ENCODE measurements at regions not wholly inside any gene's neighbourhood (a gene's known extent, or its start where the extent isn't known, plus 50 kb on each side); places are given as distances from the start of the nearest gene placed in this dataset.
"Not testable (repeated sequence)": the region's sequence is repeated elsewhere in the genome, so short reads cannot be mapped to it uniquely, and the experiment has no call there.

DNA sequence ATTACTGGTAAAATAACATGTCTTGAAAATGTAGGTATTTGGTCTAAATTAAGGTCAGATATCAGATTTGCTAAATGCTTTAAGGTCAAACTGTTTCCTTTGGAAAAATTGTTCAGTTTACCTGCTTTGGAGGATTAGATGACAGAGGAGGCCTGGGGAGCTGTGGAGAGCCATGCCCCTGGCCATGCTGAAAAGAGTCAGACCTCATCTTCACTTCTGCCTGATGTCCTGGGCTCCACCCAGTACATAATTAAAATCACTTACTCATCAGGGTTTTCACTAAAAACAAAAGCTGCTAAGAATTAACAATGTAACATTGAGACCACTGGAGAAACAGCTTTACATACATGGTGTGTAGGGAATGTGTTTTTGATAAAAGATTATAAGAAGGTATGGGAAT is 60.8 kb upstream of the UNC93A start:
- no peak for DNase-seq

GRCh38 chr6:167232356-167232755 is 58.8 kb upstream of the UNC93A start:
- no peak for DNase-seq

DNA sequence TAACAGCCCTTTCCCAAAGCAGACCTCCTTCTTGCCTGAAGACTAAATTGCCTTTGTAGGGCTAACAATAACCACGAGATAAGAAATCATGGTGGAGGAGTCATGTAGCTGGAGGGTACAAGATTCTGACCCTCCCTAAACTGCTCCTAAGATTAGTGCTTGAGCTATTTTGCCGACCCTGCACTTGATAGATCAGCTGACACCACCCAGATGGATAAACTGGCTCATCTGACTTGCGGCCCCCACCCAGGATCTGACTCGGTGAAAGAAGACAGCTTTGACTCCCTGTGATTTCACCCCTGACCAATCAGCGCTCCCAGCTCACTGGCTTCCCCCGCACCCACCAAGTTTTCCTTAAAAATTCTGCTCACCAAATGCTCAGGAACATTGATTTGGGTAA is 57.6 kb upstream of the UNC93A start:
- DNase-seq, result no peak

GRCh38 chr6:167234576-167234975 is 56.5 kb upstream of the UNC93A start:
- DNase-seq, result not testable (repeated sequence)

- DNase-seq, result peak; percentile 24
Observed at GRCh38 chr6:167235005-167235404, 56.1 kb upstream of the UNC93A start.

DNA sequence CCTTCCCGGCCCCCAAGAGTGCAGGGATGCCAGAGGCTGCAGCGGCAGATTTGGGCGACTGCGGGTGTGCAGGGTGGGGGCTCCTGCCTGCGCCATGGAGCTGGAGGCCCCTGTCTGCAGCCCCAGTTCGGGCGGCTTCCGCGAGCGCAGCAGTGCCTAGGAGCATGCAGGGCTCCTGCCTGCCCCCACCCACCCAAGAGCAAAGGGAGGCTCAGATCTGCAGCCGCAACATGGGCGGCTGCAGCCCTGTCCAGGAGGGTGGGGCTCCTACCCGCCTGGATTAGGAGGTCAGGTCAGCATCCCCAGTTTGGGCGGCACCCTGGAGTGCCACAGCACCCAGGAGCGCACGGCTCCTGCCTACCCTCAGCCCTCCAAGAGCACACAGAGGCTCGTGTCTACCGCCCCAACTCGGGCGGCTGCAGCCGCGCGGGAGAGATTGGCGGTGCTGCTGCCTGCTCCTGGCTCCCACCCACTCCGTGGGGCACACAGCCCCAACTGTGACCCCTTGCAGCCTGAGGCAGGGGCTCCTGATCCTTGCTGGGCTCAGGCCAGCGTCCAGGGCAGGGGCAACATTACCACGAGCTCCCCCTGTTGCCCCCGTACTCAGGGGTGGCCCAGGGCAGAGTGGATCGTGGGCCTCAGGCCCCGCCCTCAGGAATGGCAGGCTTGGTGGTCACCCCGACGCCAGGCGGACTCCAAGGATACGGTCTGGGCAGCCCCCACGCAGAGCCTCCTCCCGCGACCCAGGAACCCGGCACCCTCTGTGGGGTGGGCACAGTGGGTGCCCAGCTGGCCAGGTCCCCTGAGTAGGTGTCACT is 55.5 kb upstream of the UNC93A start:
- no peak for DNase-seq

DNA sequence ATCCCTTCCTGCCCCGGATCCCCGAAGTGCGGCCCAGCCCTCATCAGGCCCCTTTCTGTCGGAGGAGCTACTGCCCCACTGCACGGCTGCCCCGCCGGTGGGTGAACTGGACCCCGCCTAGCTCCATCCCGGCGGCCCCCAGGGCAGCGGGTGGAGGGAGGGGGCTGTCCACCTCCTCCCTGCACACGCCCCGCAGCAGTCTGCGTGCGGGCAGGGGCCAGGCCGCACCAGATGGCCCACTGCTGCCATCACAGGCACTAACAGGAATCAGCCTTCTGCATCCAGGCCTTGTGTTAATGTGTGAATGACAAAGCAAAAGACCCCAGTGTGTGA is 54.9 kb upstream of the UNC93A start:
- no peak for DNase-seq

- DNase-seq, result no peak
Observed at GRCh38 chr6:167237438-167238145, 53.5 kb upstream of the UNC93A start.

GRCh38 chr6:167238146-167238693 is 52.9 kb upstream of the UNC93A start:
- no peak for DNase-seq

- DNase-seq, result no peak
Observed at GRCh38 chr6:167238694-167239467, 52.2 kb upstream of the UNC93A start.

DNA sequence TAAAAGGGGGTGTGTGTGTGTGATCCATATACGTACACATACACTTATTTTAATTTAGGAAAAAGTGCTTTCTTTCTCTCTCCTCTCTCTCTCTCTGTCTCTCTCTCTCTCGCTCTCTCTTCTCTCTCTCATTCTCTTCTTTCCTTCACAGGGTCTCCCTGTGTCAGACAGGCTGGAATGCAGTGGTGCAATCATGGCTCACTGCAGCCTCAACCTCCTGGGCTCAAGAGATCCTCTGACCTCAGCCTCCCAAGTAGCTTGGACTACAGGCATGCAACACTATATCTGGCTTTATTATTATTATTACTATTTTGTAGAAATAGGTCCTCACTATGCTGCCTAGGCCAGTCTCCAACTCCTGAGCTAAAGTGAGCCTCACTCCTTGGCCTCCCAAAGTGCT is 51.6 kb upstream of the UNC93A start:
- not testable (repeated sequence) for DNase-seq

DNA sequence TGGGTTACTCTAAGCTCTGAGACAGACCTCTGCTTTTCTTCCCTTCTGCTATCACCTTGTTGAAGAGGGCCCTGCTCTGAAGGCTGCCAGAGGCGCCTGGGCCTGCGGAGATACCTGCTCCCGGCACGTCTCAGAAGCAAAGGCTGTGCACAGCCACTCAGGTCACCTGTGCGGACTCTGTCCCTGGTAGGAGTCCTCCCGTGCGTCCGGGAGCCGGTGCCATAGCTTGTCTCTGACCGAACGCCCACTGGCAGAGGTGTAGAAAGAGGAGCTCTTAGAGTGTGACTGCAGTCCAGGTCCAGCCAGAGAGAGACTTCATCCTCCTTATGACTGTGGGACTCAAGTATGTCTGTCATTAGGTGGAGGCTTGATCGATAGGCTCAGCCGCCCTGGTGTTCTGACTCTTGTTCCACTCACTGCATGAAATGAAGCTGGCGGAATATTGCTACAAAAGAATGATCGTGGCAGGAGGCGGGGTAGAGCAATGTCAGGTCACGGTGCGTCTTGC is 51.0 kb upstream of the UNC93A start:
- DNase-seq, result no peak

Data from NCI-H2171 (cell line).